SK-N-SH (cell line): ENCODE measurements at regions not wholly inside any gene's neighbourhood (a gene's known extent, or its start where the extent isn't known, plus 50 kb on each side); places are given as distances from the start of the nearest gene placed in this dataset.

Experiments used
- CHD2 ChIP-seq: fragments of 150-350 bp; IDR thresholded peaks from 2 replicates; pipeline ENCODE4 v1.6.1; 2018; ENCODE audit warnings: low read length; ENCODE audit not compliant: partially characterized antibody
- CTCF ChIP-seq: fragments of 200-600 bp; sonication (generic); IDR thresholded peaks from 2 replicates; pipeline ENCODE4 v1.6.1; 2017; ENCODE audit warnings: antibody characterized with exemption, mild to moderate bottlenecking, moderate library complexity
- EP300 ChIP-seq, 2 experiments: IDR thresholded peaks; 2 replicates each; pipeline versions ENCODE4 v1.4.0 to v1.6.1; 2012; ENCODE audit warnings: borderline replicate concordance in 1 of 2, low read depth in 1 of 2, low read length in 1 of 2
- EZH2phosphoT487 ChIP-seq: fragments of 200-600 bp; sonication (generic); IDR thresholded peaks from 2 replicates; pipeline ENCODE4 v1.6.1; 2017; ENCODE audit warnings: low read depth, mixed run types, mild to moderate bottlenecking, antibody characterized with exemption, moderate library complexity, borderline replicate concordance
- GABPA ChIP-seq: IDR thresholded peaks from 2 replicates; pipeline ENCODE4 v1.4.0; 2012; ENCODE audit warnings: low read depth, mild to moderate bottlenecking
- MXI1 ChIP-seq: IDR thresholded peaks from 2 replicates; pipeline ENCODE4 v1.6.1; 2012; ENCODE audit warnings: mild to moderate bottlenecking, low read depth, low read length, improper control_type of control experiment
- POLR2AphosphoS5 ChIP-seq: IDR thresholded peaks from 2 replicates; pipeline ENCODE4 v1.6.1; 2012; ENCODE audit warnings: low read depth, low read length
- SIN3A ChIP-seq: IDR thresholded peaks from 2 replicates; pipeline ENCODE4 v1.6.1; 2012; ENCODE audit warnings: low read depth, mild to moderate bottlenecking, low read length, moderate library complexity, borderline replicate concordance
- TCF12 ChIP-seq: IDR thresholded peaks from 2 replicates; pipeline ENCODE4 v1.4.0; 2012
- ZBTB33 ChIP-seq: IDR thresholded peaks from 2 replicates; pipeline ENCODE4 v1.4.0; 2012; ENCODE audit warnings: low read depth, borderline replicate concordance

- TF ChIP-seq CTCF (no peak), ZBTB33 (no peak), EP300 (IDR thresholded peaks at IDR 0.05; ENCODE audit: borderline replicate concordance in 1 of 2, low read depth in 1 of 2, low read length in 1 of 2) (no peak), CHD2 (no peak), POLR2AphosphoS5 (no peak), GABPA (no peak), TCF12 (no peak), MXI1 (no peak), EZH2phosphoT487 (no peak), SIN3A (no peak)
Measured at GRCh38 chrX:22340022-22340616, 67.4 kb downstream of the CBLL2 start.
